ENCODE measurements at regions not wholly inside any gene's neighbourhood (a gene's known extent, or its start where the extent isn't known, plus 50 kb on each side); places are given as distances from the start of the nearest gene placed in this dataset.
"Not testable (repeated sequence)": the region's sequence is repeated elsewhere in the genome, so short reads cannot be mapped to it uniquely, and the experiment has no call there.

DNA sequence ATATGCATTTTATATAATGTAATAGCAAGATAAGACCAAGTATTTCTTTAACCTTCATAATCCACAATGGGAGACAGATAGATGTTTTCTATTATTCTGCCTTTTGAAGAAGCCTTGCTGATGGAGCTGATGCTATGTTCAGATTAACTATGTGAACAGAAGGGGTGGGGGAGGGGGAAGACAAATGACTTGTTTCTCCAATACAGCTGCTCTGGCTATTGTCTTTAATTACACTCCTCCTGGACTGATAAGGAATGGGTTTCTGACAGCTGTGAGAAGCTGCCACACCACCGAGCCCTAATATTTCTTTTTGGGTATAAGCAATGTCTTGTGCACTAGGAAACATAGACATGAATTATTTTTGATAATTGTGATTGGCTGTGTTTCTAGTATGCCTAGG lies 62.0 kb downstream of the CAVIN4 start:
- no peak overlapping the region for H3K27ac ChIP-seq
- H3K27me3 ChIP-seq, result peaks cover 0 to 5% of the 10 kb centered on the region in 2 donors
- peaks cover 0 to 6% of the 10 kb centered on the region in 2 donors for H3K9me3 ChIP-seq
- no peaks in the 10 kb centered on the region for H3K36me3 ChIP-seq
- no peak for DNase-seq (ENCODE audit: low spot score in 2 of 2)
- intact Hi-C loops (cut with DNase I; ENCODE audit: low total_unique reads), result no loop called here
- H3K4me3 ChIP-seq, result no peak overlapping the region
- H3K4me1 ChIP-seq, result no peaks in the 10 kb centered on the region
- TF ChIP-seq POLR2AphosphoS5 (IDR thresholded peaks at IDR 0.05) (no peak), POLR2A (IDR thresholded peaks at IDR 0.05) (no peak)
- TF ChIP-seq, protein P1, sequence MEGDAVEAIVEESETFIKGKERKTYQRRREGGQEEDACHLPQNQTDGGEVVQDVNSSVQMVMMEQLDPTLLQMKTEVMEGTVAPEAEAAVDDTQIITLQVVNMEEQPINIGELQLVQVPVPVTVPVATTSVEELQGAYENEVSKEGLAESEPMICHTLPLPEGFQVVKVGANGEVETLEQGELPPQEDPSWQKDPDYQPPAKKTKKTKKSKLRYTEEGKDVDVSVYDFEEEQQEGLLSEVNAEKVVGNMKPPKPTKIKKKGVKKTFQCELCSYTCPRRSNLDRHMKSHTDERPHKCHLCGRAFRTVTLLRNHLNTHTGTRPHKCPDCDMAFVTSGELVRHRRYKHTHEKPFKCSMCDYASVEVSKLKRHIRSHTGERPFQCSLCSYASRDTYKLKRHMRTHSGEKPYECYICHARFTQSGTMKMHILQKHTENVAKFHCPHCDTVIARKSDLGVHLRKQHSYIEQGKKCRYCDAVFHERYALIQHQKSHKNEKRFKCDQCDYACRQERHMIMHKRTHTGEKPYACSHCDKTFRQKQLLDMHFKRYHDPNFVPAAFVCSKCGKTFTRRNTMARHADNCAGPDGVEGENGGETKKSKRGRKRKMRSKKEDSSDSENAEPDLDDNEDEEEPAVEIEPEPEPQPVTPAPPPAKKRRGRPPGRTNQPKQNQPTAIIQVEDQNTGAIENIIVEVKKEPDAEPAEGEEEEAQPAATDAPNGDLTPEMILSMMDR (IDR thresholded peaks at IDR 0.05), result no peak

DNA sequence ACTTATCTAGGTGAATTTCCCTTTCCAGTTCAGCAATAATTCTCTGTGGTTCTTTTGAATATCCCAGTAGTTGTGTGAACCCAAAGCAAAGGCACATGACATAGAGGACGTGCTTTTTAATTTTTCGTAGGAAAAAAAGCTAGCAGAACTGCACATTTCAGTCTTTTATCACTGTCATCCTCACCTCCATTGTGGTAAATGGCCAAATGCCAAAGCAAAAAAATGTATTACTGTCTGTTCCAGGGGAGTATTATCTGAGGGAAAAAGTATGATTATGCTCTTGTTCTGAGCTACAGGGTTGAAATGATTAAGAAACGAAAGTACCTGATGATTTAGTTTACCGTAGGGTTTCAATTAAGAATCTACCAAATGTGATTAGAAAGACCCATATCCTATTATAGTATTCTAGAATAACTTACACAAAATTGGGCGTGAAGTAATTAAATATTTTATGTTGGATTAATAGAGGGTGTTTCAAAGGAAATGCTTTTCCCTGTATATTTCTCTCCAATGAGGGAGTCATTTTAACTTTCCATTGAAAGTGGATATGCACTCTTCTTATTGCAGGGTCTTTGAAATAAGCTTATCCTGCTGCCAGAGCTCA lies 62.7 kb downstream of the CAVIN4 start:
- Histone ChIP-seq H3K36me3 (no peaks in the 10 kb centered on the region), H3K4me3 (no peak overlapping the region), H3K9me3 (peaks cover 0 to 6% of the 10 kb centered on the region in 2 donors), H3K27ac (no peak overlapping the region), H3K4me1 (no peaks in the 10 kb centered on the region), H3K27me3 (peaks cover 0 to 5% of the 10 kb centered on the region in 2 donors)
- no peak for DNase-seq (ENCODE audit: low spot score in 2 of 2)
- TF ChIP-seq POLR2AphosphoS5 (IDR thresholded peaks at IDR 0.05) (no peak), POLR2A (IDR thresholded peaks at IDR 0.05) (no peak)
- TF ChIP-seq, protein P1 (IDR thresholded peaks at IDR 0.05), result no peak
- intact Hi-C loops (cut with DNase I; ENCODE audit: low total_unique reads), result no loop called here

DNA sequence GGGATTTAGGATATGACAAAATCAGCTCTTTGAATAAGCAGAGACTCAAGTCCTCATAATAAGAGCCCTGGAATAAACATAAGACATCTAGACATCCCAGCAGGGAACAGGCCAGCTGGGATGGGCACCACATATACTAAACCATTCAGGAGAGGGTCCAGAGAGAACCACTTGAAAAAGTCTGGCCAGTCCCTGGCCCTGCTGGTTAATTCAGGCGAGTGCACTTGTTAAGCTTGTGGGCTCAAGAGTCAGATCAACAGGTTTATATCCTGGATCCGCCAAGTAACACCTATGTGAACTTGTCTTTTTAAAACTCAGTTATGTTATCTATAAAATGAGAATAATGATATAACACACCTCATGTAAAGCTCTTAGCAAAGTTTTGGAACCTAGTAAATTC lies 63.3 kb downstream of the CAVIN4 start:
- Histone ChIP-seq H3K27me3 (peaks cover 0 to 5% of the 10 kb centered on the region in 2 donors), H3K36me3 (no peaks in the 10 kb centered on the region), H3K9me3 (peaks cover 0 to 6% of the 10 kb centered on the region in 2 donors), H3K4me1 (no peaks in the 10 kb centered on the region), H3K27ac (no peak overlapping the region), H3K4me3 (no peak overlapping the region)
- DNase-seq (ENCODE audit: low spot score in 2 of 2), result no peak
- TF ChIP-seq POLR2A (IDR thresholded peaks at IDR 0.05), result no peak
- TF ChIP-seq, protein P1 (IDR thresholded peaks at IDR 0.05), result no peak
- TF ChIP-seq POLR2AphosphoS5 (IDR thresholded peaks at IDR 0.05), result no peak
- intact Hi-C loops (cut with DNase I; ENCODE audit: low total_unique reads), result no loop called here

DNA sequence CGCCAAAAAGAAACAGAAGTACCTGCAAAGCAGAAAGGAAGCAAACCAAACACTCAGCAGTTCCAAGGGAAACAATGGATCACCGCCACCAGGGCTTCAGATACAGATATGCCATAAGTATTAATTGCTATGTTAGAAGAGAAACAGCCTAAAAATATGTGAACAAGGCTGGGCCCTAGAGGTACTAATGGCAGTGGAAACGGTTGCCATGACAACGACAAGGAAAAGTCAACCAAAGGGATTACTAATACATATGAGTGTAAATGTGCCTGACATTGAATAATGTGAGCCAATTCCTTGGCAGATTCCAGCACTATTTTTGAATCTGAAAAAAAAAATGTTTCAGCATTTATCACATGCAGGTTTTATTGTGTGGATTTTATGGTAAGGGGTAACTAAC lies 75.0 kb downstream of the CAVIN4 start:
- H3K4me3 ChIP-seq, result no peak overlapping the region
- TF ChIP-seq, protein P1 (IDR thresholded peaks at IDR 0.05), result no peak
- TF ChIP-seq POLR2AphosphoS5 (IDR thresholded peaks at IDR 0.05), result no peak
- no peak for TF ChIP-seq POLR2A (IDR thresholded peaks at IDR 0.05)
- H3K27ac ChIP-seq, result no peak overlapping the region
- intact Hi-C loops (cut with DNase I; ENCODE audit: low total_unique reads), result no loop called here
- no peaks in the 10 kb centered on the region for H3K4me1 ChIP-seq
- H3K9me3 ChIP-seq, result peaks cover 5 to 27% of the 10 kb centered on the region in 2 donors
- H3K27me3 ChIP-seq, result no peaks in the 10 kb centered on the region
- no peaks in the 10 kb centered on the region for H3K36me3 ChIP-seq
- no peak for DNase-seq (ENCODE audit: low spot score in 2 of 2)

DNA sequence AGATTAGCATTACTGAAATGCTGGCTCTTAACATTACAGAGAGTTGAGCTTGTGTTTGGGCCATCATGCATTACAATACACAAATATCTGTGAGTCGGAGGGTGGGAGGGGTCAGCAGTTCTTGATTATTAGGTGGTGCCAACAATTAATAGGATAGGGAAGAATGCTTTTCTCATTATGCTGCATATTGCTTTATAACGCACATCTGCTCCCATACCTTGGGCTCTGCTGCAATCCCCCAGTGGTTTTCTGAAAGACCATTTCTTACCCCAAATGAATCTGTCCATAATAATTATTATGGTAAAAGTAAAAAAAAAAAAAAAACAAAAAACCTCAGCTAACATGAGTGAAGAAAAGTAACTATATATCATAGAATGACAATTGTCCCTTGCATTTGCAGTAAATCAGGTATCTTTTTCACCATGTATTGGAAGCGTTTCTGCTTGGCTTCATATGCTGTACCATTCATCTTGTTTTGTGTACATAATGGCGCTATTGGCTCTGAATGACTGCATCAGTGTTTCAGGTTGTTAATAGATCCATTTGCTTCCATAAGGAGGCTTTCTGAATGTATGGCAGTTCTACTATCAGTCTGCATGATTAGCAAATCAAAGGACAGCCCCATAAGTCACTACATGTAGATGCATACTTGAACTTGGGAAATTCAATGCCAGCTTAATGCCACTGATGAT lies 75.9 kb downstream of the CAVIN4 start:
- H3K36me3 ChIP-seq, result no peaks in the 10 kb centered on the region
- H3K4me1 ChIP-seq, result no peaks in the 10 kb centered on the region
- H3K4me3 ChIP-seq, result no peak overlapping the region
- intact Hi-C loops (cut with DNase I; ENCODE audit: low total_unique reads), result no loop called here
- no peak overlapping the region for H3K27ac ChIP-seq
- TF ChIP-seq POLR2A (IDR thresholded peaks at IDR 0.05), result no peak
- TF ChIP-seq POLR2AphosphoS5 (IDR thresholded peaks at IDR 0.05), result no peak
- TF ChIP-seq, protein P1 (IDR thresholded peaks at IDR 0.05), result no peak
- H3K9me3 ChIP-seq, result peaks cover 5 to 27% of the 10 kb centered on the region in 2 donors
- no peak for DNase-seq (ENCODE audit: low spot score in 2 of 2)
- H3K27me3 ChIP-seq, result no peaks in the 10 kb centered on the region

DNA sequence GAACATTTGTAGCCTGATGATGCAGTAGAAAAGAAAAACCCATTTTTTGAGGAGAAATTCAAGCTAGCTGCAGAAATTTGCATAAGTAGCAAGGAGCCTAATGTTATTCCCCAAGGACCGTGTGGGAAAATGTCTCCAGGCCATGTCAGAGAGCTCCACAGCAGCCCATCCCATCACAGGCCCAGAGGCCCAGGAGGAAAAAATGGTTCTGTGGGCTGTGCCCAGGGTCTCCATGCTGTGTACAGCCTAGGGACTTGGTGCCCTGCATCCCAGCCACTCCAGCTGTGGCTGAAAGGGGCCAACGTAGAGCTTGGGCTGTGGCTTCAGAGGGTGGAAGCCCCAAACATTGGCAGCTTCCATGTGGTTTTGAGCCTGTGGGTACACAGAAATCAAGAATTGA lies 79.0 kb downstream of the CAVIN4 start:
- DNase-seq (ENCODE audit: low spot score in 2 of 2); H3K4me3 ChIP-seq; H3K27ac ChIP-seq; H3K36me3 ChIP-seq; intact Hi-C loops (cut with DNase I; ENCODE audit: low total_unique reads); H3K27me3 ChIP-seq; H3K4me1 ChIP-seq: not testable (repeated sequence)
- peaks cover 5 to 27% of the 10 kb centered on the region in 2 donors for H3K9me3 ChIP-seq

Measured in breast epithelium (tissue), 4 donors.